Lower leg skin (tissue), 3 donors: ENCODE measurements at regions not wholly inside any gene's neighbourhood (a gene's known extent, or its start where the extent isn't known, plus 50 kb on each side); places are given as distances from the start of the nearest gene placed in this dataset.

Source experiments
- POLR2A ChIP-seq, 2 donors: fragments of 450-650 bp; IDR thresholded peaks; one replicate each; pipeline ENCODE4 v1.6.1; 2016 to 2017; ENCODE audit warnings: antibody characterized with exemption in 2 of 2, mild to moderate bottlenecking in 1 of 2, moderate library complexity in 1 of 2
- TF ChIP-seq, protein P1 (sequence below), 3 donors: fragments of 450-650 bp; IDR thresholded peaks; one replicate each; pipeline ENCODE4 v1.5.1; 2016; ENCODE audit warnings: antibody characterized with exemption in 3 of 3, mild to moderate bottlenecking in 3 of 3, moderate library complexity in 2 of 3

DNA sequence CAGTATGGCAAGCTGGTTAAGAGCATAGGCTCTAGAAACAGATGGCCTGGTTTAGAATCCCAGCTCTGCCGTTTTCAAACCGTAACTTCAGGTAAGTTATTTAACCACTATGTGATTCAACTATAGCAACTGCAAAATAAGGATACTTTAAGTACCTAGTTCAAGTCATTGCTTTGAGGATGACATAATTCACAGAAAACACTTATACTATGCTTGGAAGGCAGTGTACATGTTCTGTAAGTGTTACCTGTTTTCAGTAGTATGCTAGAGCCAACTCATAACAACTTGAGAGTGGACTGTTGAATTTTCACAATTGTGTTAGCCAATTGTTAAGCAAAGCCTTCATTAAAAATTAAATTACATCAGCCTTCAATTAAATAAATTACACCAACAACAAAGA, 134.8 kb upstream of the BEND6 start:
- TF ChIP-seq, protein P1, sequence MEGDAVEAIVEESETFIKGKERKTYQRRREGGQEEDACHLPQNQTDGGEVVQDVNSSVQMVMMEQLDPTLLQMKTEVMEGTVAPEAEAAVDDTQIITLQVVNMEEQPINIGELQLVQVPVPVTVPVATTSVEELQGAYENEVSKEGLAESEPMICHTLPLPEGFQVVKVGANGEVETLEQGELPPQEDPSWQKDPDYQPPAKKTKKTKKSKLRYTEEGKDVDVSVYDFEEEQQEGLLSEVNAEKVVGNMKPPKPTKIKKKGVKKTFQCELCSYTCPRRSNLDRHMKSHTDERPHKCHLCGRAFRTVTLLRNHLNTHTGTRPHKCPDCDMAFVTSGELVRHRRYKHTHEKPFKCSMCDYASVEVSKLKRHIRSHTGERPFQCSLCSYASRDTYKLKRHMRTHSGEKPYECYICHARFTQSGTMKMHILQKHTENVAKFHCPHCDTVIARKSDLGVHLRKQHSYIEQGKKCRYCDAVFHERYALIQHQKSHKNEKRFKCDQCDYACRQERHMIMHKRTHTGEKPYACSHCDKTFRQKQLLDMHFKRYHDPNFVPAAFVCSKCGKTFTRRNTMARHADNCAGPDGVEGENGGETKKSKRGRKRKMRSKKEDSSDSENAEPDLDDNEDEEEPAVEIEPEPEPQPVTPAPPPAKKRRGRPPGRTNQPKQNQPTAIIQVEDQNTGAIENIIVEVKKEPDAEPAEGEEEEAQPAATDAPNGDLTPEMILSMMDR (IDR thresholded peaks at IDR 0.05), result no peak
- no peak for TF ChIP-seq POLR2A (IDR thresholded peaks at IDR 0.05)
